Kidney (tissue), 13 donors: ENCODE measurements at regions not wholly inside any gene's neighbourhood (a gene's known extent, or its start where the extent isn't known, plus 50 kb on each side); places are given as distances from the start of the nearest gene placed in this dataset.

Experiments
- DNase-seq, 5 donors: peaks; one replicate each; pipeline ENCODE4 v3.0.0-alpha.2; 2013 to 2020
- FAIRE-seq: peaks from 2 replicates; lab custom pipeline; 2012; peaks lifted over from hg19 to GRCh38; lab: Jason Lieb, UNC
- H3K27ac ChIP-seq, 2 donors: one replicate each; pipeline ENCODE4 v1.7.0; 2013; ENCODE audit warnings: low read depth in 2 of 2, low read length in 2 of 2, inconsistent platforms in 1 of 2
- H3K27me3 ChIP-seq: one replicate; pipeline ENCODE4 v1.7.1; 2013; ENCODE audit warnings: low read length, inconsistent platforms; ENCODE audit not compliant: control insufficient read depth, insufficient read depth
- H3K36me3 ChIP-seq, 3 donors: one replicate each; pipeline versions ENCODE4 v1.7.0 to v1.7.1; 2013; ENCODE audit warnings: low read length in 3 of 3, control low read depth in 1 of 3, inconsistent platforms in 1 of 3; ENCODE audit not compliant: insufficient read depth in 3 of 3, control insufficient read depth in 2 of 3
- H3K4me1 ChIP-seq, 3 donors: one replicate each; pipeline versions ENCODE4 v1.7.0 to v1.7.1; 2013; ENCODE audit warnings: low read length in 3 of 3, inconsistent platforms in 1 of 3, low read depth in 1 of 3; ENCODE audit not compliant: control insufficient read depth in 2 of 3, insufficient read depth in 2 of 3
- H3K4me3 ChIP-seq, 3 donors: one replicate each; pipeline versions ENCODE4 v1.7.0 to v1.8.1; 2013; ENCODE audit warnings: low read length in 3 of 3, control low read depth in 1 of 3, inconsistent platforms in 1 of 3
- H3K9ac ChIP-seq, 3 donors: one replicate each; pipeline versions ENCODE4 v1.7.0 to v1.7.1; 2013; ENCODE audit warnings: low read length in 3 of 3, control low read depth in 1 of 3, inconsistent platforms in 1 of 3
- H3K9me3 ChIP-seq, 3 donors: one replicate each; pipeline versions ENCODE4 v1.7.0 to v1.7.1; 2013; ENCODE audit warnings: low read length in 3 of 3, control low read depth in 1 of 3, inconsistent platforms in 1 of 3; ENCODE audit not compliant: control insufficient read depth in 2 of 3, insufficient read depth in 1 of 3
- intact Hi-C: fragments of 100-400 bp; cut with DNase I; formaldehyde crosslinking; loops from one replicate; pipeline ENCODE4 v1.11.1; 2022
- TF ChIP-seq, protein P1 (sequence below): IDR thresholded peaks from 3 replicates; pipeline ENCODE4 v1.5.1; 2012; ENCODE audit warnings: mild to moderate bottlenecking, moderate library complexity, borderline replicate concordance; ENCODE audit not compliant: insufficient read depth; ENCODE audit errors: extremely low read depth
- donor health status: control.
- donor health status: control.
- donor health status: control.
- donor health status: control.
- donor health status: control.
- donor health status: DM: yes; HTN: yes; CAD: no.
- donor health status: Normal renal cell carcinoma (clear cell type).

DNA sequence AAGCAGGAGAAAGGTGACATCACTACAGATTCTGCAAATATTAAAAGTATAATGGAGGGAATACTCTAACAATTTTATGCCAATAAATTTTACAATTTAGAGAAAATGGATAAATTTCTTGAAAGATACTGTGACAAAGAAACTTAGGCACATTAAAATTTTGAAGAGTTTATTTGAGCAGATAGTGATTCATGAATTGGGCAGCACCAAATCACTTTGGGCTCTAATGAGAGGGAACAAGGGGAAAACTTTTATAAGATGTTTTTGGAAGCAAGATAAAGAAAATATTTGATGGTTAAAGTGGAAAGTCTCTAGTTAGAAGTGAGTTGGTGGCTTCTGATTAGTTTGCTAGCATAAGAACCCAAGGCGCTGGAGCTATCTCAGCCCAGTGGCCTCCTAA, 55.2 kb upstream of the FMN2 start:
- no peaks in the 10 kb centered on the region for H3K36me3 ChIP-seq
- no peaks in the 10 kb centered on the region for H3K4me1 ChIP-seq
- no peak for FAIRE-seq
- no peak overlapping the region for H3K9ac ChIP-seq
- H3K9me3 ChIP-seq = no peaks in the 10 kb centered on the region
- TF ChIP-seq, protein P1, sequence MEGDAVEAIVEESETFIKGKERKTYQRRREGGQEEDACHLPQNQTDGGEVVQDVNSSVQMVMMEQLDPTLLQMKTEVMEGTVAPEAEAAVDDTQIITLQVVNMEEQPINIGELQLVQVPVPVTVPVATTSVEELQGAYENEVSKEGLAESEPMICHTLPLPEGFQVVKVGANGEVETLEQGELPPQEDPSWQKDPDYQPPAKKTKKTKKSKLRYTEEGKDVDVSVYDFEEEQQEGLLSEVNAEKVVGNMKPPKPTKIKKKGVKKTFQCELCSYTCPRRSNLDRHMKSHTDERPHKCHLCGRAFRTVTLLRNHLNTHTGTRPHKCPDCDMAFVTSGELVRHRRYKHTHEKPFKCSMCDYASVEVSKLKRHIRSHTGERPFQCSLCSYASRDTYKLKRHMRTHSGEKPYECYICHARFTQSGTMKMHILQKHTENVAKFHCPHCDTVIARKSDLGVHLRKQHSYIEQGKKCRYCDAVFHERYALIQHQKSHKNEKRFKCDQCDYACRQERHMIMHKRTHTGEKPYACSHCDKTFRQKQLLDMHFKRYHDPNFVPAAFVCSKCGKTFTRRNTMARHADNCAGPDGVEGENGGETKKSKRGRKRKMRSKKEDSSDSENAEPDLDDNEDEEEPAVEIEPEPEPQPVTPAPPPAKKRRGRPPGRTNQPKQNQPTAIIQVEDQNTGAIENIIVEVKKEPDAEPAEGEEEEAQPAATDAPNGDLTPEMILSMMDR = no peak
- intact Hi-C loops = no loop called here
- H3K4me3 ChIP-seq = no peak overlapping the region
- H3K27me3 ChIP-seq = no peaks in the 10 kb centered on the region
- no peak overlapping the region for H3K27ac ChIP-seq
- DNase-seq = no peak
